ENCODE measurements at regions not wholly inside any gene's neighbourhood (a gene's known extent, or its start where the extent isn't known, plus 50 kb on each side); places are given as distances from the start of the nearest gene placed in this dataset.
"Not testable (repeated sequence)": the region's sequence is repeated elsewhere in the genome, so short reads cannot be mapped to it uniquely, and the experiment has no call there.

- DNase-seq: no peak
Observed at GRCh38 chr9:28363151-28363562, 789.9 kb upstream of the C9orf72 start.

- no peak for DNase-seq
Observed at GRCh38 chr9:28365020-28365640, 791.8 kb upstream of the C9orf72 start.

GRCh38 chr9:28365728-28366127 is 792.4 kb upstream of the C9orf72 start:
- no peak for DNase-seq

GRCh38 chr9:28378231-28378630 is 805.0 kb upstream of the C9orf72 start:
- no peak for DNase-seq

GRCh38 chr9:28379082-28379481 is 805.8 kb upstream of the C9orf72 start:
- no peak for DNase-seq

GRCh38 chr9:28389411-28389810 is 816.1 kb upstream of the C9orf72 start:
- no peak for DNase-seq

GRCh38 chr9:28394774-28395173 is 821.5 kb upstream of the C9orf72 start:
- DNase-seq: no peak

GRCh38 chr9:28396058-28396457 is 822.8 kb upstream of the C9orf72 start:
- DNase-seq: no peak

- no peak for DNase-seq
Observed at GRCh38 chr9:28407351-28407750, 834.1 kb upstream of the C9orf72 start.

GRCh38 chr9:28409919-28410318 is 836.6 kb upstream of the C9orf72 start:
- no peak for DNase-seq

GRCh38 chr9:28410411-28410810 is 837.1 kb upstream of the C9orf72 start:
- DNase-seq: no peak

- no peak for DNase-seq
Observed at GRCh38 chr9:28413471-28413870, 840.2 kb upstream of the C9orf72 start.

- DNase-seq: no peak
Observed at GRCh38 chr9:28423255-28423654, 850.0 kb upstream of the C9orf72 start.

- DNase-seq: no peak
Observed at GRCh38 chr9:28435456-28435855, 862.2 kb upstream of the C9orf72 start.

GRCh38 chr9:28439688-28440087 is 866.4 kb upstream of the C9orf72 start:
- DNase-seq: no peak

GRCh38 chr9:28443461-28443860 is 870.2 kb upstream of the C9orf72 start:
- no peak for DNase-seq

GRCh38 chr9:28444637-28445036 is 871.4 kb upstream of the C9orf72 start:
- DNase-seq: no peak

GRCh38 chr9:28445211-28445610 is 871.9 kb upstream of the C9orf72 start:
- no peak for DNase-seq

- no peak for DNase-seq
Observed at GRCh38 chr9:28453918-28454317, 880.6 kb upstream of the C9orf72 start.

- DNase-seq: no peak
Observed at GRCh38 chr9:28456861-28457260, 883.6 kb upstream of the C9orf72 start.

- no peak for DNase-seq
Observed at GRCh38 chr9:28464481-28465216, 891.4 kb upstream of the C9orf72 start.

GRCh38 chr9:28471261-28471660 is 898.0 kb upstream of the C9orf72 start:
- no peak for DNase-seq

GRCh38 chr9:28487561-28487960 is 914.3 kb upstream of the C9orf72 start:
- no peak for DNase-seq

- no peak for DNase-seq
Observed at GRCh38 chr9:28491121-28491520, 917.8 kb upstream of the C9orf72 start.

- not testable (repeated sequence) for DNase-seq
Observed at GRCh38 chr9:28498168-28498567, 924.9 kb upstream of the C9orf72 start.

Data from suppressor macrophage (primary cell).